ENCODE measurements at regions not wholly inside any gene's neighbourhood (a gene's known extent, or its start where the extent isn't known, plus 50 kb on each side); places are given as distances from the start of the nearest gene placed in this dataset.

DNA sequence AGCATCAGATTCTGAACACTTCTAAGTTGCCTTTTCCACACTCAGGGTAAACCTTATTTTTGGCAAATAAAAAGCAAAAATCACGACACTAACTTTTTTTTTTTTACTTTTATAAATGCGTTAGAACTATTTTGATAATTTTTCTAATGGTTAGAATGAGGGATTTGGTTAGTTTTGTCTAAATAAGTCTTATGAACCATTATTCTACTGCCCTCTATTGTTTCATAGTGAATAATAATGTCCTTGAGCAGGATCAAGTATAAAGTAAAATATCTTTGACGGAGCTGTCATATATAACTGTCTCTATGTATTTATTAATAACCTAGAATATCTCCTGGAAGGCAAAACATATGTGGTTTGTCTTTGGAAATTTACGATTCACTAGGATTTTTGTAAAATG lies 631.8 kb downstream of the GABRG2 start:
- TF ChIP-seq, protein P1, sequence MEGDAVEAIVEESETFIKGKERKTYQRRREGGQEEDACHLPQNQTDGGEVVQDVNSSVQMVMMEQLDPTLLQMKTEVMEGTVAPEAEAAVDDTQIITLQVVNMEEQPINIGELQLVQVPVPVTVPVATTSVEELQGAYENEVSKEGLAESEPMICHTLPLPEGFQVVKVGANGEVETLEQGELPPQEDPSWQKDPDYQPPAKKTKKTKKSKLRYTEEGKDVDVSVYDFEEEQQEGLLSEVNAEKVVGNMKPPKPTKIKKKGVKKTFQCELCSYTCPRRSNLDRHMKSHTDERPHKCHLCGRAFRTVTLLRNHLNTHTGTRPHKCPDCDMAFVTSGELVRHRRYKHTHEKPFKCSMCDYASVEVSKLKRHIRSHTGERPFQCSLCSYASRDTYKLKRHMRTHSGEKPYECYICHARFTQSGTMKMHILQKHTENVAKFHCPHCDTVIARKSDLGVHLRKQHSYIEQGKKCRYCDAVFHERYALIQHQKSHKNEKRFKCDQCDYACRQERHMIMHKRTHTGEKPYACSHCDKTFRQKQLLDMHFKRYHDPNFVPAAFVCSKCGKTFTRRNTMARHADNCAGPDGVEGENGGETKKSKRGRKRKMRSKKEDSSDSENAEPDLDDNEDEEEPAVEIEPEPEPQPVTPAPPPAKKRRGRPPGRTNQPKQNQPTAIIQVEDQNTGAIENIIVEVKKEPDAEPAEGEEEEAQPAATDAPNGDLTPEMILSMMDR (IDR thresholded peaks at IDR 0.05; ENCODE audit: insufficient read depth, low read length, poor library complexity, severe bottlenecking) = no peak
- no peak for DNase-seq (ENCODE audit: low read depth)
- H3K36me3 ChIP-seq (ENCODE audit: control insufficient read depth, insufficient read depth, low read length) = no peaks in the 10 kb centered on the region
- no peak overlapping the region for H3K4me3 ChIP-seq (ENCODE audit: low read depth, low read length)
- H3K27me3 ChIP-seq (ENCODE audit: control insufficient read depth, insufficient read depth, low read length) = no peaks in the 10 kb centered on the region

DNA sequence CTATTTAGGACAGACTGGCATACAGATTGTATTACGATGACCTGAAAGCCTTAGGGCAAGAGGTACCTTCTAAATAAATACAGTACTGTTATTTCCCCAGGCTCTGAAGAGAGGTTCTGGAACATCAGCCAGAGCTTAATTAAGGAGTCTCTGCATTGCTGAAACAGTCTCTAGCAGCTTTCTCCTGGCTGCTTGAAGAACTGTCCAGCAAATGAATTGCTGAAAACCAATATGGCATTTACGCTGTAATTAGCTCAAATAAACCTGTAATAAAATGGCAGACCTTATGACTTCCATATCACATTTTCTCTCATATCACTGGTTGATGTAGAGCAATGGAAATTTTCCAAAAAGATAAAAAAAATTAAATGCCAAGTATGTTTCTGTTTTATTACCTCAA lies 636.3 kb downstream of the GABRG2 start:
- no peak for DNase-seq (ENCODE audit: low read depth)
- H3K36me3 ChIP-seq (ENCODE audit: control insufficient read depth, insufficient read depth, low read length) = no peaks in the 10 kb centered on the region
- H3K4me3 ChIP-seq (ENCODE audit: low read depth, low read length) = no peak overlapping the region
- H3K27me3 ChIP-seq (ENCODE audit: control insufficient read depth, insufficient read depth, low read length) = no peaks in the 10 kb centered on the region
- TF ChIP-seq, protein P1 (IDR thresholded peaks at IDR 0.05; ENCODE audit: insufficient read depth, low read length, poor library complexity, severe bottlenecking) = no peak

DNA sequence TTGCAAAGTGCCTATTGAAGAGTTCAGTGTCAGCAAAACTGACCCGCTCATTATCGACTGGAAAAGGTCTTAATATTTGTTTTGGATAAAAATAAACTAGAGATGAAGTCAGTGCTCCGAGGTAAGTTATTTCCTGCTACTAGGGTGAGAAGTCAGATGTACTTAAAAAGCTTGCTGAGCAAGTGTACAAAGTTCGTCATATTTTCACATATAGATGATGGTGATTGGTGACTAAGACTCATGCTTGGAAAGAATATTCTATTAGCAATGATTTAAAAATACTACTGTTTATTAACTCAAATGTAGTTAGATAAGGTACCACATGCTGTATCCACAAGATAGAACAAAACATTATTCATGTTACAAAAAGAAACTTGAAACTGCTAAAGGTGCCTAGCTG lies 643.7 kb downstream of the GABRG2 start:
- H3K36me3 ChIP-seq (ENCODE audit: control insufficient read depth, insufficient read depth, low read length) = no peaks in the 10 kb centered on the region
- no peak overlapping the region for H3K4me3 ChIP-seq (ENCODE audit: low read depth, low read length)
- no peak for DNase-seq (ENCODE audit: low read depth)
- TF ChIP-seq, protein P1 (IDR thresholded peaks at IDR 0.05; ENCODE audit: insufficient read depth, low read length, poor library complexity, severe bottlenecking) = no peak
- H3K27me3 ChIP-seq (ENCODE audit: control insufficient read depth, insufficient read depth, low read length) = no peaks in the 10 kb centered on the region

DNA sequence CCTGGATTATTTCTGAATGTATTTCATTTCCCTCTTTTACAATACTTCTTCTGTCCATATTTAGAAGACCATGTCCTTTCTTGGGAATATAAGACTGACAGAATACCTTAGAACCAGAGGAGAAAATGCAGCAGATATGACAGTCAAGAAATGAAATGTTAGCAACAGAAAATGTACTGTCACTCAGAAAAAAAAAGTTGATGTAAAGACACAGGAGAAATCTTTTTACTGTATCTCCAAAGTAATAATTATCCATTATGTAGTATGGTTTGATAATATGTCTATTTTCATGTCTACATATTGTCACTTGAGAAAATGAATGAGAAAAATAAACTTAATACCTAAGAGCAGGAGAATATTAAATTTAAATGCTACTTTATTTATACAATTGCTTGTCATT lies 652.1 kb downstream of the GABRG2 start:
- TF ChIP-seq, protein P1 (IDR thresholded peaks at IDR 0.05; ENCODE audit: insufficient read depth, low read length, poor library complexity, severe bottlenecking) = no peak
- Histone ChIP-seq H3K36me3 (ENCODE audit: control insufficient read depth, insufficient read depth, low read length) (no peaks in the 10 kb centered on the region), H3K27me3 (ENCODE audit: control insufficient read depth, insufficient read depth, low read length) (no peaks in the 10 kb centered on the region), H3K4me3 (ENCODE audit: low read depth, low read length) (no peak overlapping the region)
- DNase-seq (ENCODE audit: low read depth) = no peak

DNA sequence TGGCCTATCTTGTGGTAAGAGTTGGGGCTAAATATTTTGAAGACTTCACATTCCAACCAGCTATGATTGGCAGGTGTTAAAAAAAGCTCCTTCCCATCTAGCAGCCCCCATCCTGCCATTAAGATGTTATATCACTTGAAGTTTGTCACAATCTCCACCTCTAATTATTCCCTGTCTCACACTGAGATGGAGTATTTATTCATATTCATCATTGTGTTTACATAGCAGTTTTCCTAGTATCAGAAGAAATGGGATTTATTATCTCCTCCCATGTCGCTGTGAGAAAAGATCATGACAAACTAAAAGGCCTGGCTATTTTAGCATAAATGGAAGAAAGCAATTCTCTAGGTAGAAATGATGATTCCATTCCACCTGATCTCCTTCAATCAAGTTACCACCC lies 653.6 kb downstream of the GABRG2 start:
- H3K36me3 ChIP-seq (ENCODE audit: control insufficient read depth, insufficient read depth, low read length) = no peaks in the 10 kb centered on the region
- TF ChIP-seq, protein P1 (IDR thresholded peaks at IDR 0.05; ENCODE audit: insufficient read depth, low read length, poor library complexity, severe bottlenecking) = no peak
- H3K27me3 ChIP-seq (ENCODE audit: control insufficient read depth, insufficient read depth, low read length) = no peaks in the 10 kb centered on the region
- DNase-seq (ENCODE audit: low read depth) = no peak
- no peak overlapping the region for H3K4me3 ChIP-seq (ENCODE audit: low read depth, low read length)

DNA sequence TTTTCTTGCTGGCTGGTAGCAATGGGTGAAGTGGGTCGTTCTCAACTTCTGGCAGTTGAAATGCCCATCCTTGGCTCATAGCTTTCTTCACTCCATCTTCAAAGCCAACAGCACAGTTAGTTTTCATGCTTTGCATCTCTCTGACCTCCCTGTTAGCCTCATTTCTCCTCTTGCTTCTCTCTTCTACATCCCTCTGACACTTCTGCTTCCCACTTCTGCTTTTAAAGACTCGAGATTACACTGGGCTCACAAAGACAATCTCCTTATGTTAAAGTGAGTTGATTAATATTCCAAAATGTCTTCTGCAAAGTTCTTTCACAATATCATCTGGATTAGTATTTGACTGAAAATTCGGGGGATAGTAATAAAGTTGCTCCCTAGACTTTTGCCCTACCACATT lies 684.8 kb upstream of the CCNG1 start:
- H3K4me3 ChIP-seq (ENCODE audit: low read depth, low read length) = no peak overlapping the region
- no peaks in the 10 kb centered on the region for H3K36me3 ChIP-seq (ENCODE audit: control insufficient read depth, insufficient read depth, low read length)
- H3K27me3 ChIP-seq (ENCODE audit: control insufficient read depth, insufficient read depth, low read length) = no peaks in the 10 kb centered on the region
- TF ChIP-seq, protein P1 (IDR thresholded peaks at IDR 0.05; ENCODE audit: insufficient read depth, low read length, poor library complexity, severe bottlenecking) = no peak
- no peak for DNase-seq (ENCODE audit: low read depth)
